ENCODE measurements at regions not wholly inside any gene's neighbourhood (a gene's known extent, or its start where the extent isn't known, plus 50 kb on each side); places are given as distances from the start of the nearest gene placed in this dataset.
"Not testable (repeated sequence)": the region's sequence is repeated elsewhere in the genome, so short reads cannot be mapped to it uniquely, and the experiment has no call there.

DNA sequence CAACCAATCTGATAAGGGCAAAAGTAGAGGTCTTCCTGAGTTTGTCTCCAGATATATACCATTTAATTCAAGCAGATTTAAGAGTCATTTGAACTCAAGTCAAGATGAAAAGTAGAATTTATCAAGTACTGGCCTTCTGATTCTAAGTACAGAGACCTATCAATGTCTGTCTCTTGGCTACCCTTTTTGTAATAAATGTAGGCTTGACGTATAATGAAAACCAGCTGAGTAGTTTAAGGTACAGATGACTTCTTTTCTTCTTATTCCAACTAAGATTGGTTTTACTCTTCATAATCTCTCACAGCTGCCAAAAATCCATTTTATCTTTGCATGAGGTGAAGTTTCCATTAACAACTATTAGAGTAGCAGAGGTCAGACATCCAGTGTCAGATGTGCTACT, 867.6 kb downstream of the FAT4 start:
- H3K4me3 ChIP-seq (ENCODE audit: low read length in 3 of 3): no peak overlapping the region
- no peak overlapping the region for H3K9ac ChIP-seq (ENCODE audit: low read depth in 1 of 3, low read length in 3 of 3)
- H3K27me3 ChIP-seq (ENCODE audit: control insufficient read depth in 3 of 3, insufficient read depth in 3 of 3, low read length in 3 of 3): no peaks in the 10 kb centered on the region
- H3K36me3 ChIP-seq (ENCODE audit: control insufficient read depth in 3 of 3, insufficient read depth in 3 of 3, low read length in 3 of 3): no peaks in the 10 kb centered on the region
- no peaks in the 10 kb centered on the region for H3K9me3 ChIP-seq (ENCODE audit: control insufficient read depth in 3 of 3, low read length in 3 of 3)
- H3K4me1 ChIP-seq (ENCODE audit: control insufficient read depth in 3 of 3, insufficient read depth in 3 of 3, low read length in 3 of 3): no peaks in the 10 kb centered on the region
- no peak overlapping the region for H3K27ac ChIP-seq (ENCODE audit: low read depth, low read length)

DNA sequence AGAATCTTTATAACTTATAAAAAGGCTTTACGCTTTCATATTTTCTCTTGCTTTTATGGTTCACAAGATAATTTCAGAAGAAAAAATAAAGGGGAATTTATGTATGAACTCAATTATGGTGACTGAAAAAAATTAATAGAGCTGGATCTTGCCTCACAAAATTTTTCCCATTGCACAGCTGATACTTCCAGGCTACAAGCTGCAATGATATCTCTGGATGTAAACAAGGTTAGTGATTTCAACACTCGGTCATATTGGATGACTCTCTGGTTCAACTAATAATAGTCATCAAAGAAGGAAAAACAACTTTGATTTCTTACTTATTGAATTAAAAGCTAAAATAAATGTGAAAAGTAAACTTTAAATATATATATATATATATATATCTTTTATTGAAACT, 868.0 kb downstream of the FAT4 start:
- Histone ChIP-seq H3K27me3 (ENCODE audit: control insufficient read depth in 3 of 3, insufficient read depth in 3 of 3, low read length in 3 of 3) (no peaks in the 10 kb centered on the region), H3K27ac (ENCODE audit: low read depth, low read length) (no peak overlapping the region), H3K9me3 (ENCODE audit: control insufficient read depth in 3 of 3, low read length in 3 of 3) (no peaks in the 10 kb centered on the region), H3K4me1 (ENCODE audit: control insufficient read depth in 3 of 3, insufficient read depth in 3 of 3, low read length in 3 of 3) (no peaks in the 10 kb centered on the region), H3K4me3 (ENCODE audit: low read length in 3 of 3) (no peak overlapping the region), H3K9ac (ENCODE audit: low read depth in 1 of 3, low read length in 3 of 3) (no peak overlapping the region), H3K36me3 (ENCODE audit: control insufficient read depth in 3 of 3, insufficient read depth in 3 of 3, low read length in 3 of 3) (no peaks in the 10 kb centered on the region)

DNA sequence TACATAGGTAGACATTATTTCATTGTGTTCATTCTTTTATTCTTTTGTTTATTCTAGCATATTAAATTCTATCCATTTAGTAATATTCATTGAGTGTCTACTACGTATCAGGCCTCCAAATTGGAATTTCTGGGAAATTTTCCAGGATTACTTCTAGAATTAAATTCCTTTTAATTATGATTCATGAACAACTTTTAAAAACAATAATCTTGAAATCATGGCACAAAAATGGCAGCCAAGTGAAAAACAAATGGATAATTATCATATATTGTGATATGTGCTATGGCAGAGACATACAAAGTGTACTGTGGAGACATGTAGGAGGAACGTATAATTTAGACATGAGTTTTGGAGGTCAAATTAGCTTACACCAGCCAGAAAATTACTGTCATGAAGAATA, 868.5 kb downstream of the FAT4 start:
- Histone ChIP-seq H3K9ac (ENCODE audit: low read depth in 1 of 3, low read length in 3 of 3) (no peak overlapping the region), H3K27ac (ENCODE audit: low read depth, low read length) (no peak overlapping the region), H3K36me3 (ENCODE audit: control insufficient read depth in 3 of 3, insufficient read depth in 3 of 3, low read length in 3 of 3) (no peaks in the 10 kb centered on the region), H3K4me1 (ENCODE audit: control insufficient read depth in 3 of 3, insufficient read depth in 3 of 3, low read length in 3 of 3) (no peaks in the 10 kb centered on the region), H3K4me3 (ENCODE audit: low read length in 3 of 3) (no peak overlapping the region), H3K27me3 (ENCODE audit: control insufficient read depth in 3 of 3, insufficient read depth in 3 of 3, low read length in 3 of 3) (no peaks in the 10 kb centered on the region), H3K9me3 (ENCODE audit: control insufficient read depth in 3 of 3, low read length in 3 of 3) (peaks cover 0 to 2% (median 0%) of the 10 kb centered on the region in 3 donors)

DNA sequence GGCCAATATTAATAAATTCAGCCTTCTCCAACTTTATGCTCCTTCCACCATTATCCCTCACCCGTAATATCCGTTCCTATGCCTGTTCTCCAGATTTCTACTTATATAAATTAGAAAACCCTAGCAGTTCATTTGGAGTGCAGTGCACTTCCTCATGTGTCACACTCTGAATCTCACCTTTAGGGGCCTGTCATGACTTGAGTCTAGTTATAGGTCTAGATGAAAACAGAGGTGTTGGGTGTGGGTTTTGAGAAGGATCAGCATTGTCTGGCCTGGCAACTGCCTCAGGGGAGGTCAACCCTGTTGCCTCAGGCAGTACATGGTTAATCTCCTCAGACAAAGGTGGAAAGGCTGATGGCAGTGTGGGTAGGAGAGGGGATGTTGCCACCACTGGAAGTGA, 876.8 kb downstream of the FAT4 start:
- Histone ChIP-seq H3K4me3 (ENCODE audit: low read length in 3 of 3) (no peak overlapping the region), H3K27ac (ENCODE audit: low read depth, low read length) (no peak overlapping the region), H3K4me1 (ENCODE audit: control insufficient read depth in 3 of 3, insufficient read depth in 3 of 3, low read length in 3 of 3) (no peaks in the 10 kb centered on the region), H3K9ac (ENCODE audit: low read depth in 1 of 3, low read length in 3 of 3) (no peak overlapping the region), H3K36me3 (ENCODE audit: control insufficient read depth in 3 of 3, insufficient read depth in 3 of 3, low read length in 3 of 3) (no peaks in the 10 kb centered on the region), H3K9me3 (ENCODE audit: control insufficient read depth in 3 of 3, low read length in 3 of 3) (peaks cover 0 to 2% (median 0%) of the 10 kb centered on the region in 3 donors), H3K27me3 (ENCODE audit: control insufficient read depth in 3 of 3, insufficient read depth in 3 of 3, low read length in 3 of 3) (no peaks in the 10 kb centered on the region)

- peaks cover 0 to 2% (median 0%) of the 10 kb centered on the region in 3 donors for H3K9me3 ChIP-seq (ENCODE audit: control insufficient read depth in 3 of 3, low read length in 3 of 3)
- no peaks in the 10 kb centered on the region for H3K27me3 ChIP-seq (ENCODE audit: control insufficient read depth in 3 of 3, insufficient read depth in 3 of 3, low read length in 3 of 3)
- H3K27ac ChIP-seq (ENCODE audit: low read depth, low read length): no peak overlapping the region
- no peak overlapping the region for H3K4me3 ChIP-seq (ENCODE audit: low read length in 3 of 3)
- H3K36me3 ChIP-seq (ENCODE audit: control insufficient read depth in 3 of 3, insufficient read depth in 3 of 3, low read length in 3 of 3): no peaks in the 10 kb centered on the region
- no peaks in the 10 kb centered on the region for H3K4me1 ChIP-seq (ENCODE audit: control insufficient read depth in 3 of 3, insufficient read depth in 3 of 3, low read length in 3 of 3)
- H3K9ac ChIP-seq (ENCODE audit: low read depth in 1 of 3, low read length in 3 of 3): no peak overlapping the region
These were observed 877.8 kb downstream of the FAT4 start for GRCh38 chr4:126192506-126192905.

- not testable (repeated sequence) for H3K4me3 ChIP-seq (ENCODE audit: low read length in 3 of 3)
These were observed 886.7 kb downstream of the FAT4 start for GRCh38 chr4:126201251-126202138.

GRCh38 chr4:126202226-126202625, 887.5 kb downstream of the FAT4 start:
- Histone ChIP-seq H3K4me1 (ENCODE audit: control insufficient read depth in 3 of 3, insufficient read depth in 3 of 3, low read length in 3 of 3) (no peaks in the 10 kb centered on the region), H3K9me3 (ENCODE audit: control insufficient read depth in 3 of 3, low read length in 3 of 3) (no peaks in the 10 kb centered on the region), H3K27me3 (ENCODE audit: control insufficient read depth in 3 of 3, insufficient read depth in 3 of 3, low read length in 3 of 3) (no peaks in the 10 kb centered on the region), H3K36me3 (ENCODE audit: control insufficient read depth in 3 of 3, insufficient read depth in 3 of 3, low read length in 3 of 3) (no peaks in the 10 kb centered on the region), H3K4me3 (ENCODE audit: low read length in 3 of 3) (no peak overlapping the region), H3K9ac (ENCODE audit: low read depth in 1 of 3, low read length in 3 of 3) (no peak overlapping the region), H3K27ac (ENCODE audit: low read depth, low read length) (no peak overlapping the region)

More at GRCh38 chr4:126201251-126202138, 886.7 kb downstream of the FAT4 start:
- H3K9me3 ChIP-seq (ENCODE audit: control insufficient read depth in 3 of 3, low read length in 3 of 3); H3K36me3 ChIP-seq (ENCODE audit: control insufficient read depth in 3 of 3, insufficient read depth in 3 of 3, low read length in 3 of 3); H3K27ac ChIP-seq (ENCODE audit: low read depth, low read length); H3K9ac ChIP-seq (ENCODE audit: low read depth in 1 of 3, low read length in 3 of 3); H3K27me3 ChIP-seq (ENCODE audit: control insufficient read depth in 3 of 3, insufficient read depth in 3 of 3, low read length in 3 of 3); H3K4me1 ChIP-seq (ENCODE audit: control insufficient read depth in 3 of 3, insufficient read depth in 3 of 3, low read length in 3 of 3): not testable (repeated sequence)

GRCh38 chr4:126207910-126208309, 893.2 kb downstream of the FAT4 start:
- H3K27me3 ChIP-seq (ENCODE audit: control insufficient read depth in 3 of 3, insufficient read depth in 3 of 3, low read length in 3 of 3): no peaks in the 10 kb centered on the region
- no peaks in the 10 kb centered on the region for H3K36me3 ChIP-seq (ENCODE audit: control insufficient read depth in 3 of 3, insufficient read depth in 3 of 3, low read length in 3 of 3)
- H3K9me3 ChIP-seq (ENCODE audit: control insufficient read depth in 3 of 3, low read length in 3 of 3): no peaks in the 10 kb centered on the region
- no peaks in the 10 kb centered on the region for H3K4me1 ChIP-seq (ENCODE audit: control insufficient read depth in 3 of 3, insufficient read depth in 3 of 3, low read length in 3 of 3)
- no peak overlapping the region for H3K27ac ChIP-seq (ENCODE audit: low read depth, low read length)
- H3K9ac ChIP-seq (ENCODE audit: low read depth in 1 of 3, low read length in 3 of 3): no peak overlapping the region
- H3K4me3 ChIP-seq (ENCODE audit: low read length in 3 of 3): no peak overlapping the region

DNA sequence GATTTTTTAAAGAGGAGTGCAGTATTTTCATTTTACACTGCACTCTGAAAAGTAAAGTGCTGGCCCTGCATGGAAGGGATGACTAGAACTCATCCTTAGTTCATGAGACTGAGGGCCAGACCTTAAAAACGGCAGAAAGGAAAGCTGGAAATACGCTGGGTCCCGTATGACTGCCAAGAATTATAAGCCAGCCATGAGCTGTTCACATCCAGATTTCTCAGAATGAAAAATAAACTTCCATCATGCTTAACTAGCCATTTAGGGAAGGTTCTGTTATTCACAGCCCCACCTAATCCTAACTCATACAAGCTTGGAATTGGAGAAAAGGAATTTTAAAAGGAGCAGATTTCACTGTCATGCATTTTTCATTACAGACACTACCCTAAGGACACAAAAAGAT, 894.4 kb downstream of the FAT4 start:
- H3K9ac ChIP-seq (ENCODE audit: low read depth in 1 of 3, low read length in 3 of 3): no peak overlapping the region
- H3K27ac ChIP-seq (ENCODE audit: low read depth, low read length): no peak overlapping the region
- no peaks in the 10 kb centered on the region for H3K36me3 ChIP-seq (ENCODE audit: control insufficient read depth in 3 of 3, insufficient read depth in 3 of 3, low read length in 3 of 3)
- H3K27me3 ChIP-seq (ENCODE audit: control insufficient read depth in 3 of 3, insufficient read depth in 3 of 3, low read length in 3 of 3): no peaks in the 10 kb centered on the region
- no peaks in the 10 kb centered on the region for H3K4me1 ChIP-seq (ENCODE audit: control insufficient read depth in 3 of 3, insufficient read depth in 3 of 3, low read length in 3 of 3)
- no peak overlapping the region for H3K4me3 ChIP-seq (ENCODE audit: low read length in 3 of 3)
- no peaks in the 10 kb centered on the region for H3K9me3 ChIP-seq (ENCODE audit: control insufficient read depth in 3 of 3, low read length in 3 of 3)

DNA sequence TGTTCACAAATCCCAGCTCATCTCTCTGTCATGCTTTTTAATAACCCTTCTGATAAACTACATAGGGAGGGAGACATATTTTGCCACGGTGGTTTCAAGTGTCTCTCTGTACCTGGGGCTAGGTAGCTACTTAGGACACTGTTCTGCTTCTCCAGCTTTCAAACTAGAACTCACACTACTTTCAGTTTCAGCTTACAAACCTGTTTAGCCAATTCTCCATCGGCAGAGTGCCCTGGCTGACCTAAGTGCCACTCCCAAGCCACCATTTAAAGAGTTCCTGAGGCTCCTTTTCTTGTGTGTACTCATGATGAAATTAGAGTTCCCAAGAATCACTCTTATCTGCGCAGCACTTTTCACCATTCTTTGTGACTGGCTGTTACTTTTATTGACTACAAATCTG, 899.2 kb downstream of the FAT4 start:
- no peaks in the 10 kb centered on the region for H3K36me3 ChIP-seq (ENCODE audit: control insufficient read depth in 3 of 3, insufficient read depth in 3 of 3, low read length in 3 of 3)
- no peaks in the 10 kb centered on the region for H3K9me3 ChIP-seq (ENCODE audit: control insufficient read depth in 3 of 3, low read length in 3 of 3)
- H3K9ac ChIP-seq (ENCODE audit: low read depth in 1 of 3, low read length in 3 of 3): no peak overlapping the region
- no peaks in the 10 kb centered on the region for H3K4me1 ChIP-seq (ENCODE audit: control insufficient read depth in 3 of 3, insufficient read depth in 3 of 3, low read length in 3 of 3)
- no peak overlapping the region for H3K27ac ChIP-seq (ENCODE audit: low read depth, low read length)
- H3K27me3 ChIP-seq (ENCODE audit: control insufficient read depth in 3 of 3, insufficient read depth in 3 of 3, low read length in 3 of 3): no peaks in the 10 kb centered on the region
- H3K4me3 ChIP-seq (ENCODE audit: low read length in 3 of 3): no peak overlapping the region
